Epithelial cell of esophagus (primary cell): ENCODE measurements at regions not wholly inside any gene's neighbourhood (a gene's known extent, or its start where the extent isn't known, plus 50 kb on each side); places are given as distances from the start of the nearest gene placed in this dataset.
"Not testable (repeated sequence)": the region's sequence is repeated elsewhere in the genome, so short reads cannot be mapped to it uniquely, and the experiment has no call there.

Experiments used
- DNase-seq: peaks from one replicate; pipeline ENCODE4 v3.0.0; 2010; ENCODE audit warnings: low read depth
- H3K4me3 ChIP-seq: 2 replicates; pipeline ENCODE4 v1.5.1; 2011; ENCODE audit warnings: mild to moderate bottlenecking, low read length, control low read depth
- TF ChIP-seq, protein P1 (sequence below): IDR thresholded peaks from 2 replicates; pipeline ENCODE4 v1.5.1; 2011; ENCODE audit warnings: low read depth, mild to moderate bottlenecking, low read length, control low read depth, inconsistent platforms; ENCODE audit not compliant: insufficient read depth; ENCODE audit errors: missing control alignments

DNA sequence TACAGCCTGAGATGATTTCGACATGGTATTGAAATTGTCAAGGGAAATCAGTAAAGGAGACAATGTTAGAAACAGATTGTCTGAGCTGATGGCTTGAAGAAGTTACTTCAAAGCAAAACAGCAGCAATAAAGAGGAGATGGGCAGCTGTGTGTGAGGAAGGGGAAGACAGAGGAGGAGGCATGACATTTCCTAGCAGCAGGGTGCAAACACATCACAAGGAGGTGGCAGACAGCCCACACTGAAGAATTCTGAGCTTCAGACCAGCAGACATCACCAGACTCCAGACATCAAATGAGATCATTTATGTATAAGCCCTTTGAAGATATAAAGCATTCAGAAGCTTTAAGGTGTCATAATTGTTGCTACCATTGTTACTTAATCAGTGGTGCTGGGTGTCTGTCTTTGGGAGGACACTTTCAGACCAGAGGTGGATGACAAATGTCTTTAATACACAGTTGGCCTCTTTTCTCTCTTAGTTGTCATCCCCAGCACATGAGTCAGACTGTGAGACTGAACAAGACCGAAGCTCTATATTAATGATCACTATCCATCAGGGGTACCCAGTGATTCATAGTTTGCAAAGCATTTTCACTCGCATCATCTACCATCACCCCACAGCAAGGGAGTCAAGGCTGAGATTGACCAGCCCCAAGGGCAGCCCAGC is 203.9 kb downstream of the MINAR1 start:
- TF ChIP-seq, protein P1, sequence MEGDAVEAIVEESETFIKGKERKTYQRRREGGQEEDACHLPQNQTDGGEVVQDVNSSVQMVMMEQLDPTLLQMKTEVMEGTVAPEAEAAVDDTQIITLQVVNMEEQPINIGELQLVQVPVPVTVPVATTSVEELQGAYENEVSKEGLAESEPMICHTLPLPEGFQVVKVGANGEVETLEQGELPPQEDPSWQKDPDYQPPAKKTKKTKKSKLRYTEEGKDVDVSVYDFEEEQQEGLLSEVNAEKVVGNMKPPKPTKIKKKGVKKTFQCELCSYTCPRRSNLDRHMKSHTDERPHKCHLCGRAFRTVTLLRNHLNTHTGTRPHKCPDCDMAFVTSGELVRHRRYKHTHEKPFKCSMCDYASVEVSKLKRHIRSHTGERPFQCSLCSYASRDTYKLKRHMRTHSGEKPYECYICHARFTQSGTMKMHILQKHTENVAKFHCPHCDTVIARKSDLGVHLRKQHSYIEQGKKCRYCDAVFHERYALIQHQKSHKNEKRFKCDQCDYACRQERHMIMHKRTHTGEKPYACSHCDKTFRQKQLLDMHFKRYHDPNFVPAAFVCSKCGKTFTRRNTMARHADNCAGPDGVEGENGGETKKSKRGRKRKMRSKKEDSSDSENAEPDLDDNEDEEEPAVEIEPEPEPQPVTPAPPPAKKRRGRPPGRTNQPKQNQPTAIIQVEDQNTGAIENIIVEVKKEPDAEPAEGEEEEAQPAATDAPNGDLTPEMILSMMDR, result no peak

DNA sequence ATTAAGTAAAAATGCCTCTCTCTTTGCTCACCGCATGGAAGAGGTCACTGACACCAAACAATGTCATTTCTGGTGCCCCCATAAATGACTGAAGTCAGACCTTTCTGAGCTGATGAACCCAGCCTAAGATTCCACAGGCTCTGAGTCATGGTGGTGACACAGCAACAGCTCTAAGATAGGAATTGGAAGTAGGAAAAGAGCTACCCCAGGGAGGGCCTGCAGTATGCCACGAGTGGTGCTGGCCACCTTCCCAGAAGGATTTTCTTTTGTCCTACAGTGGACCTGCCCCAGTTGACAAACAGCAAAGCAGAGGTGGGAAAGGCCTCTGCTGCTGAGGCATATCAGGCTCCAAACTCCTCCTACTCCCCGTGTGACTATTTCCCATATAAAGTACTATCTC is 208.1 kb downstream of the MINAR1 start:
- H3K4me3 ChIP-seq, result no peak overlapping the region
- peak; percentile 44 for DNase-seq
- TF ChIP-seq, protein P1, result no peak

More for the DNA sequence above, 203.9 kb downstream of the MINAR1 start:
- H3K4me3 ChIP-seq, result no peak overlapping the region
- no peak for DNase-seq

DNA sequence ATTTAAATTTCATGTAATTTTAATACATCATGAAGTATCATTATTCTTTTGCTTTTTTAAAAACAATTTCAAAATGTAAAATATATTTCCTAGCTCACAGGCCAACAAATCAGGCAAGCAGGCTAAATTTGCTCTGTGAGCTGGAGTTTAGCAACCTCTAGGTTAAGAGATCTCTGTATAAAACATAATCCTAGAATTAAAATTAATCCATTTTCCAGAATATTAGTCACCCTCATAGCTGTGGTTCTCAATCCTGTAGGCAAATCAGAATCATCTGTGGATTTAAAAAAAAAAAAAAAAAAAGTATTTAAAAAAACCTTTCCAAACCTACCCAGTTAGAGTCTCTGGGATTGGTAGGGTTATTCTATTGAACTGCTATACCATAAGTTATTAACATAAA is 209.7 kb downstream of the MINAR1 start:
- H3K4me3 ChIP-seq, result no peak overlapping the region
- no peak for DNase-seq
- TF ChIP-seq, protein P1, result no peak

DNA sequence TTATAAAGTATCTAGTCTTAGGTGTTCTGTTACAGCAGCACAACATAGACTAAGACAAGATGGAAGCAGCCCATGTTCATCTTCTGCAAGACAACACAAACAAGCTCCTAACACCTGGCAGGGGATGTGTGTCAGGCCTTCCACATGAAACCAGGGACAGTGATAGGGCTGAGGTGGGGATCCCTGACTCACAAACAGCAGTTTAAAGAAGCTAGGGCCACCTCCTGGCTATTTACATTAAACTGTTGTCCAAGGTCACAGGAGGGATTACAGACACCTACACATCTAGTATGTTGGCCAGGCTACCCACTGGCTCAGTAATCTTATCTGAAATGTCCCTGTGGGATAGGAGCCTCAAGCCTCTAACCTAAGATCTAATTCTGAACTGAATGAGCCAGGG is 211.3 kb downstream of the MINAR1 start:
- DNase-seq, result no peak
- TF ChIP-seq, protein P1, result no peak
- H3K4me3 ChIP-seq, result no peak overlapping the region

DNA sequence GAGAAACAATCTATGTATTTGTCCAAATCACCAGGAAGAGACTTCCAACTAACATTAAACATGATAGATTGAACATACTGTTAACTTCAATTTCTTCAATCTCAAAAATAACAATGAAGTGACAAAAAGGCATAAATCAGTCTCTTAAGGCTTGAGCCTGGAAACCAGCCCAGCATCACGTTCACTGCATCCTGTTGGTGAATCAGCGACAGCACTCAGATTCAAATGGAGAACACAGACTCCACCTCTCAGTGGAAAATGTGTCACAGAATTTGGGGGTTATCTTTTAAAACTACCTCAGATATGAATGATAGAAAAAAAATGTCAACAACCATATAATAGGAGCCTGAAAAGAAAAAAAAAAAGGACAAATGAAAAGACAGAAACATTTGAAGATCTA is 212.0 kb downstream of the MINAR1 start:
- peak; percentile 52 for DNase-seq
- no peak overlapping the region for H3K4me3 ChIP-seq
- TF ChIP-seq, protein P1, result no peak

DNA sequence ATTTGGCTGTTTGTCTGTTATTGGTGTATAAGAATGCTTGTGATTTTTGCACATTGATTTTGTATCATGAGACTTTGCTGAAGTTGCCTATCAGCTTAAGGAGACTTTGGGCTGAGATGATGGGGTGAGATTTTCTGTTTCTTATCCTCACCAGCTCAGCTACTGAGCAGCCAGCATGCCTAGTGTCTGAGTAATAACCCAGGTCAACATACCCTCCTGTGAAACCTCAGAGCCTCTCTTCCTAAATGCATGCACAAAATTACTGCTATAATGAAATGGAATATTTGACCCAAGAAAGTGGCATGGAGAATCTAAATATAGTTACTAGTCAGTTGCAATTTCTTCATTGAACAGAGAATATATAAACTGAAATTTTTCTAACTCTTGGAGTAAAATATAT is 220.8 kb downstream of the MINAR1 start:
- DNase-seq, H3K4me3 ChIP-seq: not testable (repeated sequence)

DNA sequence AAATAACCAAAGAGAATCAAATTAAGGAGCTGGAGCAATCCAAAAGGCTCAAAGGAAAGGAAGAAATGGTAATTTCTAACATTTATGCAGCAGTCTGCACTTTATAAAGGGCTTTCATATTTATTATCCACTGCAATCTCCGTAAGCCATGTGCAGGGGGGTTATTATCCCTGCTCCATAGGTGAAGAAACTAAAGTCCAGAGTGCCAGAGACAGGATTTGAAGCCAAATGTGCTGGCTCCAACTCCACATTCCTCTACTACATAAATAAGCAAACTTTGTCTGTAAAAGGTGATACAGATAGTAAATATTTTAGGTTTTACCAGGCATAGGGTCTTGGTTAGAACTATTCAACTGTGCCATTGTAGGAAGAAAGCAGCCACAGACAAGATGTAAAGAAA is 221.4 kb downstream of the MINAR1 start:
- no peak for DNase-seq
- TF ChIP-seq, protein P1, result no peak
- H3K4me3 ChIP-seq, result no peak overlapping the region
